Pancreas (tissue), 10 donors: ENCODE measurements at regions not wholly inside any gene's neighbourhood (a gene's known extent, or its start where the extent isn't known, plus 50 kb on each side); places are given as distances from the start of the nearest gene placed in this dataset.

Source experiments
- ATAC-seq, 4 donors: fragments of 200-7000 bp; cut with Tn5 transposase; one replicate each; pipeline versions ENCODE4 v1.8.0 to v1.9.1; 2020; ENCODE audit warnings: mild to moderate bottlenecking in 4 of 4, moderate library complexity in 4 of 4
- DNase-seq, 6 donors: peaks; one replicate each; pipeline ENCODE4 v3.0.0-alpha.2; 2020
- FAIRE-seq: peaks from 2 replicates; lab custom pipeline; 2012; peaks lifted over from hg19 to GRCh38; lab: Jason Lieb, UNC
- H3K27ac ChIP-seq, 4 donors: fragments of 200-600 bp; sonication (generic); 1 replicate in 3 of 4; 2 replicates in 1 of 4; pipeline versions ENCODE4 v1.5.0 to v1.8.0; 2020
- H3K27me3 ChIP-seq, 4 donors: fragments of 200-600 bp; one replicate each; pipeline ENCODE4 v1.8.0; 2021
- H3K36me3 ChIP-seq, 3 donors: fragments of 200-600 bp; sonication (generic) in 1 of 3; one replicate each; pipeline versions ENCODE4 v1.5.0 to v1.8.0; 2020 to 2021
- H3K4me1 ChIP-seq, 3 donors: fragments of 200-600 bp; one replicate each; pipeline ENCODE4 v1.8.0; 2021
- H3K4me3 ChIP-seq, 4 donors: fragments of 200-600 bp; sonication (generic) in 2 of 4; one replicate each; pipeline versions ENCODE4 v1.5.0 to v1.8.0; 2020 to 2021
- H3K9me3 ChIP-seq, 4 donors: fragments of 200-600 bp; one replicate each; pipeline ENCODE4 v1.8.0; 2021
- WGBS, 2 donors: extraction: QIAGEN DNeasy Blood & Tissue Kit; methylation state at CpG; one replicate each; pipeline ENCODE4 v1.1.7; 2013; 5-methylcytosine and 5-hydroxymethylcytosine counted together
- intact Hi-C, 3 donors: fragments of 100-400 bp; cut with DNase I; formaldehyde crosslinking; loops; one replicate each; pipeline versions ENCODE4 v1.11.1 to v1.14.2; 2022
- TF ChIP-seq, protein P1 (sequence below), 4 donors: fragments of 200-600 bp; sonication (generic) in 3 of 4; IDR thresholded peaks; one replicate each; pipeline versions ENCODE4 v1.5.0 to v1.8.0; 2021; ENCODE audit warnings: antibody characterized with exemption in 4 of 4
- donor health status: healthy with polysubstance abuse.
- donor health status: DM: no; HTN: no; CAD: no; lungs with moderate emphysema.
- donor health status: DM: no; HTN: no; CAD: no.
- donor health status: control.
- donor health status: control.
- donor health status: Bipolar disorder and iron deficiency.
- donor health status: DM: yes; HTN: yes; CAD: no.
- donor health status: DM: no; HTN: no; CAD: no.
- donor health status: DM: no; HTN: no; CAD: no.
- donor health status: DM: yes; HTN: yes; CAD: no.

DNA sequence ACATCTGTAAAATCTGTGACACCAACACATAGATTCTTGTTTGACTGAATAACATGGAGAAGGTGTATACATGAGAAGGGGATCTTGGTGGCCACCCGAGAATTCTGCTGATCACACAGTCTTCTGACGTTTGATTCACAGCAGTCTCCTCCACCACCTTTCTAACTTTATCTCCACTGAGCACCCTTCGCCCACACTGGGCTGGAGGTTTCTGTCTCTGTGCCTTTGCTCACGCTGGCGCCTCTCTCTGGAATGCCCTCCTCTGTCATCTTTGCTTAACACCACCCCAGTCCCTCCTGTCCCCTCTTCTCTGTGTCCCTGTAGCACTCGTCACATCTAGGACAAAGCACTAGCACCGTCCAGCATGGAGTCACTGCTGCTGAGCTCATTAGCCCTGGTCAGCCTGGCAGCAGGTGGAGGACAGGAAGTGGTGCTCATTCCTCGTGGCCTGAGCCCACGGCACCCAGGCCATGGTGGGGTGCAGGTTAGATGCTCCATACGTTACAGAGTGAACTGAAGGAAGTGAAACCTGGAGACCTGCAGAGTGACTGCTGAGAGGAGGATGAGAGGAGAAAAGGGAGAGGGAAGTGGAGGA lies 384.6 kb downstream of the UQCRFS1 start:
- DNase-seq: no peak
- H3K4me1 ChIP-seq: no peaks in the 10 kb centered on the region
- WGBS, 2 donors: 46 to 63% methylated on average over 10 of the region's 10 CpGs
- no peak for ATAC-seq
- no peak overlapping the region for H3K4me3 ChIP-seq
- TF ChIP-seq, protein P1, sequence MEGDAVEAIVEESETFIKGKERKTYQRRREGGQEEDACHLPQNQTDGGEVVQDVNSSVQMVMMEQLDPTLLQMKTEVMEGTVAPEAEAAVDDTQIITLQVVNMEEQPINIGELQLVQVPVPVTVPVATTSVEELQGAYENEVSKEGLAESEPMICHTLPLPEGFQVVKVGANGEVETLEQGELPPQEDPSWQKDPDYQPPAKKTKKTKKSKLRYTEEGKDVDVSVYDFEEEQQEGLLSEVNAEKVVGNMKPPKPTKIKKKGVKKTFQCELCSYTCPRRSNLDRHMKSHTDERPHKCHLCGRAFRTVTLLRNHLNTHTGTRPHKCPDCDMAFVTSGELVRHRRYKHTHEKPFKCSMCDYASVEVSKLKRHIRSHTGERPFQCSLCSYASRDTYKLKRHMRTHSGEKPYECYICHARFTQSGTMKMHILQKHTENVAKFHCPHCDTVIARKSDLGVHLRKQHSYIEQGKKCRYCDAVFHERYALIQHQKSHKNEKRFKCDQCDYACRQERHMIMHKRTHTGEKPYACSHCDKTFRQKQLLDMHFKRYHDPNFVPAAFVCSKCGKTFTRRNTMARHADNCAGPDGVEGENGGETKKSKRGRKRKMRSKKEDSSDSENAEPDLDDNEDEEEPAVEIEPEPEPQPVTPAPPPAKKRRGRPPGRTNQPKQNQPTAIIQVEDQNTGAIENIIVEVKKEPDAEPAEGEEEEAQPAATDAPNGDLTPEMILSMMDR (IDR thresholded peaks at IDR 0.05): no peak
- no peak for FAIRE-seq
- H3K27me3 ChIP-seq: no peaks in the 10 kb centered on the region
- no peaks in the 10 kb centered on the region for H3K36me3 ChIP-seq
- H3K27ac ChIP-seq: no peak overlapping the region
- H3K9me3 ChIP-seq: no peaks in the 10 kb centered on the region
- intact Hi-C loops: no loop called here

DNA sequence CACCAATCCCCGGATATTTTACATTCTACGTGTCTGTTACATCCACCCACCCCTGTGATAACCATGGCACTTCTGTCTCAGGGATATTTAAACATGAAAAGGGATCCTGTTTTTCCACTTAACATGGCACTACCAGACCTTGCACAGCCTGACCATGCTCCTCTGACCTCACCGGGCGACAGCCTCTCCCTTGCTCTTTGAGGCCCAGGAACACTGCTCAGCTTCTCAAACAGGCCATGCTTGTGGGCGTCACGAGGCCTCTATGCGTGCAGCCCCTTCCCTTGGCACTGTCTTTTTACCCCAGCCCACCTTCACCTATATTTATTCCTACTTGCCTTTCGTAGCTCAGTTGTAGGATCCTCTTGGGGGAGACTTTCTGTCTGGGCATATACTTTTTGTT lies 385.6 kb downstream of the UQCRFS1 start:
- DNase-seq (no peak), FAIRE-seq (no peak), ATAC-seq (no peak)
- Histone ChIP-seq H3K9me3 (no peaks in the 10 kb centered on the region), H3K4me3 (no peak overlapping the region), H3K4me1 (no peaks in the 10 kb centered on the region), H3K27ac (no peak overlapping the region), H3K27me3 (no peaks in the 10 kb centered on the region), H3K36me3 (no peaks in the 10 kb centered on the region)
- 63 to 77% methylated on average over 8 of the region's 8 CpGs for WGBS, 2 donors
- intact Hi-C loops: no loop called here
- TF ChIP-seq, protein P1 (IDR thresholded peaks at IDR 0.05): no peak

GRCh38 chr19:28823338-28823961 lies 389.5 kb downstream of the UQCRFS1 start:
- no peaks in the 10 kb centered on the region for H3K36me3 ChIP-seq
- intact Hi-C loops: no loop called here
- TF ChIP-seq, protein P1 (IDR thresholded peaks at IDR 0.05): no peak
- ATAC-seq: no peak
- no peak overlapping the region for H3K4me3 ChIP-seq
- no peaks in the 10 kb centered on the region for H3K9me3 ChIP-seq
- no peaks in the 10 kb centered on the region for H3K27me3 ChIP-seq
- no peak for FAIRE-seq
- H3K27ac ChIP-seq: no peak overlapping the region
- DNase-seq: no peak
- 40 to 69% methylated on average over 11 of the region's 11 CpGs for WGBS, 2 donors
- H3K4me1 ChIP-seq: no peaks in the 10 kb centered on the region

GRCh38 chr19:28820289-28820688 lies 392.7 kb downstream of the UQCRFS1 start:
- 62 to 87% methylated on average over 2 of the region's 2 CpGs for WGBS, 2 donors
- Histone ChIP-seq H3K4me3 (no peak overlapping the region), H3K27me3 (no peaks in the 10 kb centered on the region), H3K4me1 (no peaks in the 10 kb centered on the region), H3K27ac (no peak overlapping the region), H3K9me3 (no peaks in the 10 kb centered on the region), H3K36me3 (no peaks in the 10 kb centered on the region)
- FAIRE-seq (no peak), ATAC-seq (no peak), DNase-seq (no peak)
- TF ChIP-seq, protein P1 (IDR thresholded peaks at IDR 0.05): no peak
- intact Hi-C loops: no loop called here

GRCh38 chr19:28815257-28815656 lies 397.7 kb downstream of the UQCRFS1 start:
- WGBS, 2 donors: 50 to 100% methylated on average over 2 of the region's 2 CpGs
- Histone ChIP-seq H3K4me3 (no peak overlapping the region), H3K27ac (no peak overlapping the region), H3K36me3 (no peaks in the 10 kb centered on the region), H3K27me3 (no peaks in the 10 kb centered on the region), H3K4me1 (no peaks in the 10 kb centered on the region), H3K9me3 (no peaks in the 10 kb centered on the region)
- ATAC-seq (no peak), FAIRE-seq (no peak), DNase-seq (no peak)
- TF ChIP-seq, protein P1 (IDR thresholded peaks at IDR 0.05): no peak
- intact Hi-C loops: no loop called here
